Thyroid gland (tissue), 4 donors: ENCODE measurements at regions not wholly inside any gene's neighbourhood (a gene's known extent, or its start where the extent isn't known, plus 50 kb on each side); places are given as distances from the start of the nearest gene placed in this dataset.

Experiments used
- CTCF ChIP-seq, 6 experiments: fragments of 200-600 bp in 3 of 6; fragments of 450-650 bp in 3 of 6; sonication (generic) in 3 of 6; IDR thresholded peaks; one replicate each; pipeline ENCODE4 v1.5.1; 2016 to 2019; ENCODE audit warnings: antibody characterized with exemption in 6 of 6, mild to moderate bottlenecking in 2 of 6, inconsistent platforms in 1 of 6, moderate library complexity in 1 of 6
- POLR2A ChIP-seq, 2 donors: fragments of 450-650 bp; IDR thresholded peaks; one replicate each; pipeline ENCODE4 v1.6.1; 2017; ENCODE audit warnings: antibody characterized with exemption in 2 of 2, mild to moderate bottlenecking in 2 of 2, moderate library complexity in 1 of 2

- TF ChIP-seq POLR2A (IDR thresholded peaks at IDR 0.05) (no peak), CTCF (IDR thresholded peaks at IDR 0.05) (no peak)
Observed at GRCh38 chrX:140292961-140293360, 211.9 kb downstream of the SOX3 start.
